IPS DF 6.9 (cell line): ENCODE measurements at regions not wholly inside any gene's neighbourhood (a gene's known extent, or its start where the extent isn't known, plus 50 kb on each side); places are given as distances from the start of the nearest gene placed in this dataset.
A peak's percentile ranks its signal among the peaks of the same experiment; 100 is the strongest.
"Not testable (repeated sequence)": the region's sequence is repeated elsewhere in the genome, so short reads cannot be mapped to it uniquely, and the experiment has no call there.

Experiments used
- DNase-seq: peaks from one replicate; pipeline ENCODE4 v3.0.0-alpha.2; 2013; ENCODE audit warnings: low read depth, low spot score
- H3K27ac ChIP-seq: one replicate; pipeline ENCODE4 v1.5.1; 2013; ENCODE audit warnings: low read length, control low read depth
- H3K27me3 ChIP-seq: 2 replicates; pipeline ENCODE4 v1.6.1; 2013; ENCODE audit warnings: mild to moderate bottlenecking, low read length; ENCODE audit not compliant: control insufficient read depth, insufficient read depth
- H3K36me3 ChIP-seq: 2 replicates; pipeline ENCODE4 v1.6.1; 2013; ENCODE audit warnings: low read length; ENCODE audit not compliant: control insufficient read depth, insufficient read depth
- H3K4me1 ChIP-seq: 2 replicates; pipeline ENCODE4 v1.6.1; 2013; ENCODE audit warnings: low read length; ENCODE audit not compliant: control insufficient read depth, insufficient read depth
- H3K4me3 ChIP-seq: 2 replicates; pipeline ENCODE4 v1.5.1; 2013; ENCODE audit warnings: mild to moderate bottlenecking, low read length
- H3K9me3 ChIP-seq: 2 replicates; pipeline ENCODE4 v1.6.1; 2013; ENCODE audit warnings: low read length, inconsistent platforms; ENCODE audit not compliant: control insufficient read depth, insufficient read depth
- WGBS: extraction: QIAGEN DNeasy Blood & Tissue Kit; methylation state at CpG from one replicate; pipeline ENCODE4 v1.1.7; 2013; ENCODE audit warnings: mixed read lengths, missing lambda C conversion rate; ENCODE audit not compliant: insufficient read length, insufficient coverage; 5-methylcytosine and 5-hydroxymethylcytosine counted together

DNA sequence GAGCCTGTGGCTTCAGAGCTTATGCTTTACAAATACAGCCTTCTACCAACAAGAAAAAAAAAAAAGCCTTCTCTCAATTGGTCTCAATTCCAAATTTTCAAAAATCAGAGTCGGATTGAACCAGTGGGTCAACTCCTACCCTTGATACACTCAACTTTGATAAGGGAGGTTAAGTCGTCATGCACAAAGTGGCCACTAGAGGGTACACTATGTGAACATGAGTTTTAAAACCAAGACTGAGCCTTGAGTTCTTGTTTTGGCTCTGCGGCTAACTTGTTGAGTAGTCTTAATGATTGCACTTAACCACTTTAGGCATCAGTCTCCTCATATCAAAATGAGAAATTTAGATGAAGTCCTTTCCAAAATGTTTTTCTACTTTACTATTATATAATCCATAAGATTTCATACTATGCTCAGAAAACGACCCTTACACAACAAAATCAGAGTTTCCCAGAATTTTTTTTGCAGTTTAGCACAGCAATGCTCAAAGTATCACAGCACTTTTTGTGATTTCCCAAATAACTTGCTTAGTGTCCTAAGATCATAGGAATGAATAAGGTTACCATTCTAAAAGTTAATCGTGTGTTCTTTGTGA, 92.9 kb upstream of the MTAP start:
- H3K4me3 ChIP-seq: no peak overlapping the region
- no peaks in the 10 kb centered on the region for H3K4me1 ChIP-seq
- no peaks in the 10 kb centered on the region for H3K9me3 ChIP-seq
- no peaks in the 10 kb centered on the region for H3K27me3 ChIP-seq
- DNase-seq: peak; percentile 31
- WGBS: no CpG with 5 or more reads among the region's 5 CpGs
- H3K27ac ChIP-seq: no peak overlapping the region
- no peaks in the 10 kb centered on the region for H3K36me3 ChIP-seq

- Histone ChIP-seq H3K4me1 (no peaks in the 10 kb centered on the region), H3K9me3 (no peaks in the 10 kb centered on the region), H3K27ac (no peak overlapping the region), H3K27me3 (no peaks in the 10 kb centered on the region), H3K36me3 (no peaks in the 10 kb centered on the region), H3K4me3 (no peak overlapping the region)
- no peak for DNase-seq
- no CpG with 5 or more reads among the region's 4 CpGs for WGBS
Measured at GRCh38 chr9:21710548-21711191, 91.8 kb upstream of the MTAP start.

DNA sequence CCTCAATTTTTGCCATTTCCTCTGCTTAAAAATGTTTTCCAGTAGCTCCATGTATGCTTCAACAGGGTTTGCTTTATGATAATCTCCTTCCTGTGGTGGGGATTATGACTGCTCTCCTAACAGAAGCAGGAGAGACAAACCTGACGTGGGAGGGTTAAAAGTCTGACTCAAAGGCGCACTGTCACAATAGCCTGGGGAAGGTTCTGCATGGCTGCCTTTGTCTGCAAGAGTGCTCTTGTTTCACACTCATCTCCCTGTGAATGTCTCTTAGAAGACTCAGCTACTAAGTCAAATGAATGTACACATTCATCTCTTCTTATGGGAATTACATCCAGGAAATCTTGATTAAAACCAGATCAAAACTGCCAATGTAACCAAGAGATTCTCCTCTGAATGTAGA, 90.9 kb upstream of the MTAP start:
- no CpG with 5 or more reads among the region's 2 CpGs for WGBS
- no peaks in the 10 kb centered on the region for H3K9me3 ChIP-seq
- no peak overlapping the region for H3K27ac ChIP-seq
- DNase-seq: no peak
- H3K36me3 ChIP-seq: no peaks in the 10 kb centered on the region
- no peaks in the 10 kb centered on the region for H3K27me3 ChIP-seq
- H3K4me1 ChIP-seq: no peaks in the 10 kb centered on the region
- H3K4me3 ChIP-seq: no peak overlapping the region

DNA sequence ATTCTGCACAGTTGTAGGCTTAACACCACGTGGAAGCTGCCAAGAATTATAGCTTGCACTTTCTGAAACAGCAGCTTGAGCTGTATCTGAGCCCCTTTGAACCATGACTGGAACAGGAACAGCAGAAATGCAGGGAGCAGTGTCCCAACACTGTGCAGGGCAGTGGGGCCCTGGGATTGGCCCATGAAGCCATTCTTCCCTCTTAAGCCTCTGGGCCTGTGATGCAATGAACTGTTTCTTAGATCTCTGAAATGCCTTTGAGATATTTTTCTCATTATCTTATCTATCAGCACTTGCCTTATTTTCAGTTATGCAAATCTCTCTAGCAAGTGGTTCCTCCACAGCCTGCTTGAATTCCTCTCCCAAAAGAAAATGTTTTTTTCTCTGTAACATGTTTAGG, 87.0 kb upstream of the MTAP start:
- H3K27me3 ChIP-seq: no peaks in the 10 kb centered on the region
- WGBS: no CpG with 5 or more reads among the region's 1 CpG
- no peak overlapping the region for H3K27ac ChIP-seq
- H3K9me3 ChIP-seq: no peaks in the 10 kb centered on the region
- H3K4me3 ChIP-seq: no peak overlapping the region
- no peaks in the 10 kb centered on the region for H3K4me1 ChIP-seq
- H3K36me3 ChIP-seq: no peaks in the 10 kb centered on the region
- DNase-seq: no peak

DNA sequence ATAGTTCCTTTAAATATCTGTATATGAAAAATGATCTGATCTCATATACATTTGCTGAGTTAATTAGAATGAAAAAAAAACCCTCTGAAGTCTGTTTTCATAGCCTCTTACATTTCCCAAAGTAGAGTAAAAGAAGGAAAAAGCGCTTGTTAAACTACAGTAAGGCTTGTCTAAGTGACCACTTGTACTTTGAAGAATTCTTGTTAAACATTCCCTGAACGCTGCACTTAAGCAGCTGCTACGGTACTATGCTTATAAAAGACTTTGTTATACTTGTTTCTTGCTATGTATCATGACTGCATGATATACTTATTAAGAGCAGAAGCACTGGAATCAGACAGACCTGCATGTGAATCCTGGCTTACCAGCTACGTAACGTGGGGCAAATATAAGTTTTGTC, 81.7 kb upstream of the MTAP start:
- no peak for DNase-seq
- Histone ChIP-seq H3K36me3 (no peaks in the 10 kb centered on the region), H3K27ac (no peak overlapping the region), H3K4me3 (no peak overlapping the region), H3K9me3 (no peaks in the 10 kb centered on the region), H3K4me1 (no peaks in the 10 kb centered on the region), H3K27me3 (no peaks in the 10 kb centered on the region)
- no CpG with 5 or more reads among the region's 5 CpGs for WGBS

GRCh38 chr9:21727411-21727810, 75.0 kb upstream of the MTAP start:
- not testable (repeated sequence) for H3K27ac ChIP-seq, H3K27me3 ChIP-seq, H3K9me3 ChIP-seq, H3K4me3 ChIP-seq, DNase-seq, H3K36me3 ChIP-seq, H3K4me1 ChIP-seq
- no CpG with 5 or more reads among the region's 9 CpGs for WGBS

DNA sequence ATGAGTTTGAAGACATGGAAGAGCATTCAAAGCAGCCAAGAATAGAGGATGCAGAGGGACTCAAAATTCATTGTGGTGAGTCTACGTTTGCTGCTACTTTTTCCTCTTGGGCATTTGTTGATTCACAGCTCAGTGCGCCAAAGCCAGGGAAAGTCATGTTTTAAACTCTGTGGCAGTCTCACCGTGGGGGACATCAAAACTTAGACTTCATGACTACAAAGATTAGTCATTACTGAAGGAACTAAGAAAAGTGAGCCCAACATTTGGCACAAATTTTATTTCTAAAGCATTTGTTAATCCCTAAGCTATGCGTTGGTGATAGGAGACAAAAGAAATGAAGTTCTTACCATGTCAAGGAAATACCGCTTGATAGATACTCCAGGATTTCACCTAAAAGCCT, 73.7 kb upstream of the MTAP start:
- WGBS: no CpG with 5 or more reads among the region's 5 CpGs
- Histone ChIP-seq H3K4me1 (no peaks in the 10 kb centered on the region), H3K4me3 (no peak overlapping the region), H3K27ac (no peak overlapping the region), H3K36me3 (no peaks in the 10 kb centered on the region), H3K9me3 (no peaks in the 10 kb centered on the region), H3K27me3 (no peaks in the 10 kb centered on the region)
- DNase-seq: no peak

DNA sequence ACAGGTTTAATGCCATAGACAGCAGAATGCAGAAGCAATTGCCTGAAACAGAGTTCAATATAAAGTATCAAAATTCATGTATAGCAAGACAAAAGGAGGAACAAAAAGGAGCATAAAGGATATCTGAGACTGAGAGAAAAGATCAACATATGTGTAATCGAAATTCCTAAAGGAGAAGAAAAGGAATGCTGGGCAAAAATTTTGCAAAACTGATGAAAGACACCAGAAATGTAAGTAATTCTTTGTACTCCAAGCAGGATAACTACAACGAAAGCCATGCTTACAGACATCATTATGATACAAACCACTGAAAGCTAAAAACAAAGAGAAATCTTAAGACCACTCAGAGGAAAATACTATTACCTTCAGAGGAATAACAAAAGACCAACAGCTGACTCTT, 72.8 kb upstream of the MTAP start:
- no peak for DNase-seq
- Histone ChIP-seq H3K36me3 (no peaks in the 10 kb centered on the region), H3K9me3 (no peaks in the 10 kb centered on the region), H3K27ac (no peak overlapping the region), H3K27me3 (no peaks in the 10 kb centered on the region), H3K4me3 (no peak overlapping the region), H3K4me1 (no peaks in the 10 kb centered on the region)
- WGBS: no CpG with 5 or more reads among the region's 2 CpGs

DNA sequence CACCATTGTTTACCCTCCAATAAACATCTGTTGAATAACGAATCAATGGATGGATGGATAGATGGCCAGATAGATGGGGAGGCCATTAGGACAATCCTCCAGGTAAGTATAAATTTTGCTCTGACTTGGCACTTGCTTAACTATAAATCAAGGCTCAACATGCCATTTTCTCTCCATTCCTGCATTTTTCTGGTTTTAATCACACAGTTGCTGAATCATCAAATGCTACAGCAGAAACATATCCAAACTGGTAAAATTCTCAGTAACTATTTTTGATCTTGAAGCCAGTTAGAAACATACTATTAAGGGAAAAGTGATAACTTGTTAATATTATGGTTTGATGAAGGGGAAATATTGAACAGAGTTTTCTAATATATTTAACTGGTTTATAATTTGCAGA, 71.5 kb upstream of the MTAP start:
- WGBS: no CpG with 5 or more reads among the region's 1 CpG
- Histone ChIP-seq H3K27me3 (no peaks in the 10 kb centered on the region), H3K36me3 (no peaks in the 10 kb centered on the region), H3K27ac (no peak overlapping the region), H3K4me3 (no peak overlapping the region), H3K9me3 (no peaks in the 10 kb centered on the region), H3K4me1 (no peaks in the 10 kb centered on the region)
- no peak for DNase-seq

DNA sequence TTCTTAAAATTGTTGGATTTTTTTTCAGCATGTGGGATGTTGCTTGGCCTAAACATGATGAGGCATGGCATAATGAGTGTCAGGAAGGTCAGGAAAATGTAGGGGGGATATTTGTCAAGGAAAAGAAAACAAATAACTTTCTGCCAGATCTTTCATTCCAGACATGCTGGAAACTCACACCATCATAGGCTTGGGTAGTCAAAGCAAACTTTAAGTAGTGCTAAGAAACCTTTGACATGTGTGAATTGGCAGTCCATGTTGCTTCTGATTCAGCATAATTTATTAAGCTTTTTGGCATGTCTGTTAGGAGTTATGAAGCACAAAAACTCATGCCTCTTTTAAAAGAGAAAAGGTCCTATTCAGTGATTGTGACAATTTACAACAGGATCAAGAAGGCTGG, 61.3 kb upstream of the MTAP start:
- no peaks in the 10 kb centered on the region for H3K4me1 ChIP-seq
- H3K4me3 ChIP-seq: no peak overlapping the region
- H3K27me3 ChIP-seq: peaks cover 19% of the 10 kb centered on the region

DNA sequence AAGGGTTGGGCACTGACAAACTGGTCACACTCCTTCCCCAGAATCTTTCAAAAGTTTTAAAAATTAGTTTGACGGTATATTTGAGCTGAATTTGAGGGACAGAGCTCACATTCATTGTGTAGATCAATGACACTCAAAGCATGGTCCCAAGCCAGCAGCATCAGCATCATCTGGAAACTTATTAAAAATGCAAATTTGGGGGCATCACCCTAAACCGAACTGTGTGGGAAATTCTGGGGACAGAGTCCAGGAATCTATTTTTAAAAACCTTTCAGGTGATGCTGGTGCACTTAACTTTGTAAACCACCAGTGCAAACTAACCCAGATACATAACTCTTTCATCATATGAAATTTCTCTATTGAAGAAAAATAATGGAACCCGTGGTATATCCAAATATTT, 58.1 kb upstream of the MTAP start:
- H3K4me1 ChIP-seq: no peaks in the 10 kb centered on the region
- no peaks in the 10 kb centered on the region for H3K9me3 ChIP-seq
- no CpG with 5 or more reads among the region's 3 CpGs for WGBS
- H3K27ac ChIP-seq: no peak overlapping the region
- no peak overlapping the region for H3K4me3 ChIP-seq
- no peaks in the 10 kb centered on the region for H3K36me3 ChIP-seq
- DNase-seq: no peak
- peaks cover 39% of the 10 kb centered on the region for H3K27me3 ChIP-seq

More for the DNA sequence above, 61.3 kb upstream of the MTAP start:
- no peaks in the 10 kb centered on the region for H3K36me3 ChIP-seq
- no peaks in the 10 kb centered on the region for H3K9me3 ChIP-seq
- no peak for DNase-seq
- H3K27ac ChIP-seq: no peak overlapping the region
